ENCODE measurements at regions not wholly inside any gene's neighbourhood (a gene's known extent, or its start where the extent isn't known, plus 50 kb on each side); places are given as distances from the start of the nearest gene placed in this dataset.

DNA sequence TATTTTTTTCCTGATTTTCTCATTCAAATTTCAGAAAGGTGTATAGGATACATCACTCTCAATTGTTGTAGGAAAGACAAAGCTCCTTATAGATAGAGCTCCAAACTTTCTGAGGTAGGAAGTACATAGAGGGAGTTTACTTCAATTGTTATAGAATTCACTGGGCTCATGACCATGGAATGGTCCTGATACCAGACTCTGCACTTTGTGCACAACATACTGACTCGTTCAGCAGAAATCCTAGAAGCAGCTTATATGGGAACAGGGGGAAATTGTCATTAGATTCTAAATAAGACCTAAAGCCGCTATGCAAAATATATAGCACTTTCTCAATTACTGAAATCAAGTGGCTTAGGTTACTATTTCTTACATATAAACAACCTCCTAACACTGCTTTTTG lies 240.5 kb upstream of the TUSC1 start:
- TF ChIP-seq, protein P1, sequence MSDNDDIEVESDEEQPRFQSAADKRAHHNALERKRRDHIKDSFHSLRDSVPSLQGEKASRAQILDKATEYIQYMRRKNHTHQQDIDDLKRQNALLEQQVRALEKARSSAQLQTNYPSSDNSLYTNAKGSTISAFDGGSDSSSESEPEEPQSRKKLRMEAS (IDR thresholded peaks at IDR 0.05), result no peak
- TF ChIP-seq SIX5 (IDR thresholded peaks at IDR 0.05; ENCODE audit: low read depth, low read length) (no peak), POLR2A (IDR thresholded peaks at IDR 0.05; ENCODE audit: control extremely low read depth in 1 of 2, low read depth in 2 of 2, low read length in 2 of 2) (no peak), POU5F1 (IDR thresholded peaks at IDR 0.05; ENCODE audit: low read depth, low read length) (no peak), EZH2 (IDR thresholded peaks at IDR 0.05; ENCODE audit: low read depth, low read length, severe bottlenecking) (no peak), POLR2AphosphoS5 (IDR thresholded peaks at IDR 0.05; ENCODE audit: low read depth, low read length) (no peak), CHD2 (IDR thresholded peaks at IDR 0.05; ENCODE audit: low read length) (no peak), TEAD4 (IDR thresholded peaks at IDR 0.05; ENCODE audit: low read depth, low read length) (no peak), SRF (IDR thresholded peaks at IDR 0.05; ENCODE audit: low read depth, low read length) (no peak)
- TF ChIP-seq, protein P2, sequence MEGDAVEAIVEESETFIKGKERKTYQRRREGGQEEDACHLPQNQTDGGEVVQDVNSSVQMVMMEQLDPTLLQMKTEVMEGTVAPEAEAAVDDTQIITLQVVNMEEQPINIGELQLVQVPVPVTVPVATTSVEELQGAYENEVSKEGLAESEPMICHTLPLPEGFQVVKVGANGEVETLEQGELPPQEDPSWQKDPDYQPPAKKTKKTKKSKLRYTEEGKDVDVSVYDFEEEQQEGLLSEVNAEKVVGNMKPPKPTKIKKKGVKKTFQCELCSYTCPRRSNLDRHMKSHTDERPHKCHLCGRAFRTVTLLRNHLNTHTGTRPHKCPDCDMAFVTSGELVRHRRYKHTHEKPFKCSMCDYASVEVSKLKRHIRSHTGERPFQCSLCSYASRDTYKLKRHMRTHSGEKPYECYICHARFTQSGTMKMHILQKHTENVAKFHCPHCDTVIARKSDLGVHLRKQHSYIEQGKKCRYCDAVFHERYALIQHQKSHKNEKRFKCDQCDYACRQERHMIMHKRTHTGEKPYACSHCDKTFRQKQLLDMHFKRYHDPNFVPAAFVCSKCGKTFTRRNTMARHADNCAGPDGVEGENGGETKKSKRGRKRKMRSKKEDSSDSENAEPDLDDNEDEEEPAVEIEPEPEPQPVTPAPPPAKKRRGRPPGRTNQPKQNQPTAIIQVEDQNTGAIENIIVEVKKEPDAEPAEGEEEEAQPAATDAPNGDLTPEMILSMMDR (IDR thresholded peaks at IDR 0.05; ENCODE audit: control extremely low read depth in 1 of 3, insufficient read depth in 1 of 3, low read depth in 1 of 3, low read length in 3 of 3), result no peak
- TF ChIP-seq, protein P3, sequence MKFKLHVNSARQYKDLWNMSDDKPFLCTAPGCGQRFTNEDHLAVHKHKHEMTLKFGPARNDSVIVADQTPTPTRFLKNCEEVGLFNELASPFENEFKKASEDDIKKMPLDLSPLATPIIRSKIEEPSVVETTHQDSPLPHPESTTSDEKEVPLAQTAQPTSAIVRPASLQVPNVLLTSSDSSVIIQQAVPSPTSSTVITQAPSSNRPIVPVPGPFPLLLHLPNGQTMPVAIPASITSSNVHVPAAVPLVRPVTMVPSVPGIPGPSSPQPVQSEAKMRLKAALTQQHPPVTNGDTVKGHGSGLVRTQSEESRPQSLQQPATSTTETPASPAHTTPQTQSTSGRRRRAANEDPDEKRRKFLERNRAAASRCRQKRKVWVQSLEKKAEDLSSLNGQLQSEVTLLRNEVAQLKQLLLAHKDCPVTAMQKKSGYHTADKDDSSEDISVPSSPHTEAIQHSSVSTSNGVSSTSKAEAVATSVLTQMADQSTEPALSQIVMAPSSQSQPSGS (IDR thresholded peaks at IDR 0.05; ENCODE audit: low read length), result no peak
- TF ChIP-seq, protein P4, sequence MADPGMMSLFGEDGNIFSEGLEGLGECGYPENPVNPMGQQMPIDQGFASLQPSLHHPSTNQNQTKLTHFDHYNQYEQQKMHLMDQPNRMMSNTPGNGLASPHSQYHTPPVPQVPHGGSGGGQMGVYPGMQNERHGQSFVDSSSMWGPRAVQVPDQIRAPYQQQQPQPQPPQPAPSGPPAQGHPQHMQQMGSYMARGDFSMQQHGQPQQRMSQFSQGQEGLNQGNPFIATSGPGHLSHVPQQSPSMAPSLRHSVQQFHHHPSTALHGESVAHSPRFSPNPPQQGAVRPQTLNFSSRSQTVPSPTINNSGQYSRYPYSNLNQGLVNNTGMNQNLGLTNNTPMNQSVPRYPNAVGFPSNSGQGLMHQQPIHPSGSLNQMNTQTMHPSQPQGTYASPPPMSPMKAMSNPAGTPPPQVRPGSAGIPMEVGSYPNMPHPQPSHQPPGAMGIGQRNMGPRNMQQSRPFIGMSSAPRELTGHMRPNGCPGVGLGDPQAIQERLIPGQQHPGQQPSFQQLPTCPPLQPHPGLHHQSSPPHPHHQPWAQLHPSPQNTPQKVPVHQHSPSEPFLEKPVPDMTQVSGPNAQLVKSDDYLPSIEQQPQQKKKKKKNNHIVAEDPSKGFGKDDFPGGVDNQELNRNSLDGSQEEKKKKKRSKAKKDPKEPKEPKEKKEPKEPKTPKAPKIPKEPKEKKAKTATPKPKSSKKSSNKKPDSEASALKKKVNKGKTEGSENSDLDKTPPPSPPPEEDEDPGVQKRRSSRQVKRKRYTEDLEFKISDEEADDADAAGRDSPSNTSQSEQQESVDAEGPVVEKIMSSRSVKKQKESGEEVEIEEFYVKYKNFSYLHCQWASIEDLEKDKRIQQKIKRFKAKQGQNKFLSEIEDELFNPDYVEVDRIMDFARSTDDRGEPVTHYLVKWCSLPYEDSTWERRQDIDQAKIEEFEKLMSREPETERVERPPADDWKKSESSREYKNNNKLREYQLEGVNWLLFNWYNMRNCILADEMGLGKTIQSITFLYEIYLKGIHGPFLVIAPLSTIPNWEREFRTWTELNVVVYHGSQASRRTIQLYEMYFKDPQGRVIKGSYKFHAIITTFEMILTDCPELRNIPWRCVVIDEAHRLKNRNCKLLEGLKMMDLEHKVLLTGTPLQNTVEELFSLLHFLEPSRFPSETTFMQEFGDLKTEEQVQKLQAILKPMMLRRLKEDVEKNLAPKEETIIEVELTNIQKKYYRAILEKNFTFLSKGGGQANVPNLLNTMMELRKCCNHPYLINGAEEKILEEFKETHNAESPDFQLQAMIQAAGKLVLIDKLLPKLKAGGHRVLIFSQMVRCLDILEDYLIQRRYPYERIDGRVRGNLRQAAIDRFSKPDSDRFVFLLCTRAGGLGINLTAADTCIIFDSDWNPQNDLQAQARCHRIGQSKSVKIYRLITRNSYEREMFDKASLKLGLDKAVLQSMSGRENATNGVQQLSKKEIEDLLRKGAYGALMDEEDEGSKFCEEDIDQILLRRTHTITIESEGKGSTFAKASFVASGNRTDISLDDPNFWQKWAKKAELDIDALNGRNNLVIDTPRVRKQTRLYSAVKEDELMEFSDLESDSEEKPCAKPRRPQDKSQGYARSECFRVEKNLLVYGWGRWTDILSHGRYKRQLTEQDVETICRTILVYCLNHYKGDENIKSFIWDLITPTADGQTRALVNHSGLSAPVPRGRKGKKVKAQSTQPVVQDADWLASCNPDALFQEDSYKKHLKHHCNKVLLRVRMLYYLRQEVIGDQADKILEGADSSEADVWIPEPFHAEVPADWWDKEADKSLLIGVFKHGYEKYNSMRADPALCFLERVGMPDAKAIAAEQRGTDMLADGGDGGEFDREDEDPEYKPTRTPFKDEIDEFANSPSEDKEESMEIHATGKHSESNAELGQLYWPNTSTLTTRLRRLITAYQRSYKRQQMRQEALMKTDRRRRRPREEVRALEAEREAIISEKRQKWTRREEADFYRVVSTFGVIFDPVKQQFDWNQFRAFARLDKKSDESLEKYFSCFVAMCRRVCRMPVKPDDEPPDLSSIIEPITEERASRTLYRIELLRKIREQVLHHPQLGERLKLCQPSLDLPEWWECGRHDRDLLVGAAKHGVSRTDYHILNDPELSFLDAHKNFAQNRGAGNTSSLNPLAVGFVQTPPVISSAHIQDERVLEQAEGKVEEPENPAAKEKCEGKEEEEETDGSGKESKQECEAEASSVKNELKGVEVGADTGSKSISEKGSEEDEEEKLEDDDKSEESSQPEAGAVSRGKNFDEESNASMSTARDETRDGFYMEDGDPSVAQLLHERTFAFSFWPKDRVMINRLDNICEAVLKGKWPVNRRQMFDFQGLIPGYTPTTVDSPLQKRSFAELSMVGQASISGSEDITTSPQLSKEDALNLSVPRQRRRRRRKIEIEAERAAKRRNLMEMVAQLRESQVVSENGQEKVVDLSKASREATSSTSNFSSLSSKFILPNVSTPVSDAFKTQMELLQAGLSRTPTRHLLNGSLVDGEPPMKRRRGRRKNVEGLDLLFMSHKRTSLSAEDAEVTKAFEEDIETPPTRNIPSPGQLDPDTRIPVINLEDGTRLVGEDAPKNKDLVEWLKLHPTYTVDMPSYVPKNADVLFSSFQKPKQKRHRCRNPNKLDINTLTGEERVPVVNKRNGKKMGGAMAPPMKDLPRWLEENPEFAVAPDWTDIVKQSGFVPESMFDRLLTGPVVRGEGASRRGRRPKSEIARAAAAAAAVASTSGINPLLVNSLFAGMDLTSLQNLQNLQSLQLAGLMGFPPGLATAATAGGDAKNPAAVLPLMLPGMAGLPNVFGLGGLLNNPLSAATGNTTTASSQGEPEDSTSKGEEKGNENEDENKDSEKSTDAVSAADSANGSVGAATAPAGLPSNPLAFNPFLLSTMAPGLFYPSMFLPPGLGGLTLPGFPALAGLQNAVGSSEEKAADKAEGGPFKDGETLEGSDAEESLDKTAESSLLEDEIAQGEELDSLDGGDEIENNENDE (IDR thresholded peaks at IDR 0.05; ENCODE audit: insufficient replicate concordance, low read length), result no peak
